ENCODE measurements at regions not wholly inside any gene's neighbourhood (a gene's known extent, or its start where the extent isn't known, plus 50 kb on each side); places are given as distances from the start of the nearest gene placed in this dataset.

DNA sequence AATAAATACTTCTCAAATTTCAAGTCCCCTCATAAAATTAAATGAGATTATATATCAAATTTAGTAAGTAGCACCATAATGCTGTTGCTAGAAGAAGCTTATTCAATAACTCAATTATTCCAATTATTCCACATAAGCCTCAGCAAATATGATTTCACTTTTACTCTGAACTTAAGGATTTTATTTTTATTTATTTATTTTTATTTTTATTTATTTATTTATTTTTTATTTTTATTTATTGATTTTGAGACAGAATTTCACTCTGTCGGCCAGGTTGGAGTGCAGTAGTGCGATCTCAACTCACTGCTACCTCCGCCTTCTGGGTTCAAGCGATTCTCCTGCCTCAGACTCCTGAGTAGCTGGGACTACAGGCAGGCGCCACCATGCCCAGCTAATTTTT lies 1308.3 kb upstream of the CDH9 start:
- TF ChIP-seq, protein P1, sequence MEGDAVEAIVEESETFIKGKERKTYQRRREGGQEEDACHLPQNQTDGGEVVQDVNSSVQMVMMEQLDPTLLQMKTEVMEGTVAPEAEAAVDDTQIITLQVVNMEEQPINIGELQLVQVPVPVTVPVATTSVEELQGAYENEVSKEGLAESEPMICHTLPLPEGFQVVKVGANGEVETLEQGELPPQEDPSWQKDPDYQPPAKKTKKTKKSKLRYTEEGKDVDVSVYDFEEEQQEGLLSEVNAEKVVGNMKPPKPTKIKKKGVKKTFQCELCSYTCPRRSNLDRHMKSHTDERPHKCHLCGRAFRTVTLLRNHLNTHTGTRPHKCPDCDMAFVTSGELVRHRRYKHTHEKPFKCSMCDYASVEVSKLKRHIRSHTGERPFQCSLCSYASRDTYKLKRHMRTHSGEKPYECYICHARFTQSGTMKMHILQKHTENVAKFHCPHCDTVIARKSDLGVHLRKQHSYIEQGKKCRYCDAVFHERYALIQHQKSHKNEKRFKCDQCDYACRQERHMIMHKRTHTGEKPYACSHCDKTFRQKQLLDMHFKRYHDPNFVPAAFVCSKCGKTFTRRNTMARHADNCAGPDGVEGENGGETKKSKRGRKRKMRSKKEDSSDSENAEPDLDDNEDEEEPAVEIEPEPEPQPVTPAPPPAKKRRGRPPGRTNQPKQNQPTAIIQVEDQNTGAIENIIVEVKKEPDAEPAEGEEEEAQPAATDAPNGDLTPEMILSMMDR (IDR thresholded peaks at IDR 0.05) = no peak
- TF ChIP-seq EP300 (IDR thresholded peaks at IDR 0.05; ENCODE audit: low read depth) (no peak), POLR2A (IDR thresholded peaks at IDR 0.05) (no peak), POLR2AphosphoS5 (IDR thresholded peaks at IDR 0.05) (no peak)
